COLO668 (cell line): ENCODE measurements at regions not wholly inside any gene's neighbourhood (a gene's known extent, or its start where the extent isn't known, plus 50 kb on each side); places are given as distances from the start of the nearest gene placed in this dataset.

Source experiments
- DNase-seq: peaks from one replicate; lab custom pipeline; 2025; ENCODE audit not compliant: unreplicated experiment; lab: John Stamatoyannopoulos, UW

GRCh38 chr4:24705016-24705753 is 90.2 kb upstream of the SOD3 start:
- DNase-seq: no peak

- no peak for DNase-seq
These were observed 81.8 kb upstream of the SOD3 start for GRCh38 chr4:24713604-24714003.

DNA sequence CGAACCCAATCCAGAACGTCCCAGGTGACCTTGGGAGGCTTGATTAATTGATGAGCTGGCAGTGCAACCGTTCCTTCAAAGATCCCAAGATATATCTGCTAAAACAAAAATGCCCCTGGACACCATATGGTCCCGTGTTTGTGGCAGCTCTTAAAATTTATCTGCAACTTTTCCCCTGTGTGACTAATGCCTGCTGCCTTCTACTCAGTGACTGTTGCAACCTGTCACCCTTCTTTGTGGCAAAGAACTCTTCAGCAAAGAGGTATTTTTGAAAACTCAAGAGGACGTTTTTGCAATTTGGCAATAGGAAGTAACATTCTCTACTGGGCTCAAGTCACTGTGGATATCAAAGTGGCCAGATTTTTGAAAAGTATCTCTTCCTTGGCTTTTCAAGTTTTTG is 75.8 kb upstream of the SOD3 start:
- DNase-seq: no peak

- no peak for DNase-seq
These were observed 74.9 kb upstream of the SOD3 start for GRCh38 chr4:24720436-24720835.

- no peak for DNase-seq
These were observed 74.4 kb upstream of the SOD3 start for GRCh38 chr4:24720979-24721378.

GRCh38 chr4:24722026-24722568 is 73.3 kb upstream of the SOD3 start:
- DNase-seq: no peak

DNA sequence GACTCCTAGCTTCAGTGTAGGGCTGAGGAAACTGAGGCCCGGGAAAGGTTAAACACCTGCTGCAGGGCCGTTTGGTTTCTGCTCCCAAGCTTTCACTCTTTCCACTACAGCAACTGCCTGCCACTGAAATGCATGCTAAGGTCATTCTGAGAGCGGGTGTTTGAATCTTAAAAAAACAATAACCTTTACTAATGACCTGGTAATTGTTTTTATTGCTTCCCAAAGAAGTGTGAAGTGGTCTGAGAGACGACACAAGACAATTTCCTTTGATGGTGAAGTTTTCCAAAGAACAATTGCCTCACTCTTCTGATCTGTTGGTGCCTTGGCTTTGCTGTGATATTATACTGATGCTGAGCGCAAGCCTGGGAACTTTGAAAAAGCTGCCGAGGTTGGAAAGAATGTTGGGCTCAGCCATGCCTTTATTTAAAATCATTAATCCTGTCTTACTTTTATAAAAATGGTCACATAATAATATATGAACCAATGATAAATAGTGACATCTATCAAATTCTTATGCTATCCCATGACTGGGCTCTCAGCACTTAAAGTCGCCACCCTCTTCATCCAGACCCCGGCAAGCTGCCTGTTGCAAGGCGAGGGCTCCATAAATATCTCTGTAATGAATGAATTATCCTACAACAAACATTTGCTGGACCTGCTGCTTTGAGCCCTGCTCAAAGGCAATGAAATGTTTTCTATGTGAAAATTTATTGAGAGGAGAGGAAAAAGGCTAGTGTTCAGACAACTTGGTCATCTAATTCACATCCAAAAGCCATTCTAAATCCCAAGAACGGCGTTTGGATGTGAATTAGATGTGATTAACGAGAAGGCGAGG is 67.8 kb upstream of the SOD3 start:
- DNase-seq: no peak

- DNase-seq: no peak
These were observed 66.1 kb upstream of the SOD3 start for GRCh38 chr4:24729119-24729730.

GRCh38 chr4:24730256-24731001 is 64.9 kb upstream of the SOD3 start:
- no peak for DNase-seq

GRCh38 chr4:24731448-24731847 is 63.9 kb upstream of the SOD3 start:
- no peak for DNase-seq

DNA sequence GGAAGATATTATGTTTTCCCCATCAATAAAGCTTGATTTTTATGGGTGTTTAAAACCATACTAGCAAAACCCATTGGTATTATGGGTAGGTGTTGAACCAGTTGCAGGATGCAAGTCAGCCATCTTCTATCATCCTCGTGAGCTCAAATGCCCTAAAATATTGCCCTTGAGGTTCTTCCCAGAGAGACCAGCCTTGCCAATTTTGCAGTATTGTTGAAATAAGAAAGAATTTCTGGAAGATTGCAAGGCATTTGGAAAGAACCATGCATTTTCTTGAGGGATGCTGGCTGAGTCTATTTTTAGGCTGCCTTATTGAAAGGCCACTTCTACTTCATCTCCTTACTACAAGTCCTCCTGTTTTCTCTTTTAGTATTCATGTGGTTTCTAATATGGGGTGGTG is 60.9 kb upstream of the SOD3 start:
- no peak for DNase-seq

GRCh38 chr4:24736066-24736465 is 59.3 kb upstream of the SOD3 start:
- DNase-seq: no peak

- DNase-seq: no peak
These were observed 53.5 kb upstream of the SOD3 start for GRCh38 chr4:24741910-24742309.

- no peak for DNase-seq
These were observed 53.0 kb upstream of the SOD3 start for GRCh38 chr4:24742335-24742734.

DNA sequence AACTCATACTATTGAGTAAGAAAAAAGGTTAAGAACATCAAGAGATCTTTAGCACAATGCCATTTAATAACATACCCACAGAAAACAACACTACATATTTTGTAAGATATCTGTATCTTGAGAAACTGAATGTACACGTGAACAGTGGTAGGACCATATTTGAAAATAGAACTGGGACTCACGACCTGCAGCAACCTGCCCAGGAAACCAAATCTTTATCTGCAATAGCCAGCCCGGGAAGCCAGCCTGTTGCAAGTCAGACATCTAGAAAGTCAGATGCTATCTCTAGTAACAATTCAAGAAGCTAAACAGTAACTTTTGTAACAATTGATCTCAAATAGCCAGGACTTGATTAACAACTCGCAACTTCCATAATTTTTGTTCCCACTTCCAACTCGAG is 52.6 kb upstream of the SOD3 start:
- no peak for DNase-seq

DNA sequence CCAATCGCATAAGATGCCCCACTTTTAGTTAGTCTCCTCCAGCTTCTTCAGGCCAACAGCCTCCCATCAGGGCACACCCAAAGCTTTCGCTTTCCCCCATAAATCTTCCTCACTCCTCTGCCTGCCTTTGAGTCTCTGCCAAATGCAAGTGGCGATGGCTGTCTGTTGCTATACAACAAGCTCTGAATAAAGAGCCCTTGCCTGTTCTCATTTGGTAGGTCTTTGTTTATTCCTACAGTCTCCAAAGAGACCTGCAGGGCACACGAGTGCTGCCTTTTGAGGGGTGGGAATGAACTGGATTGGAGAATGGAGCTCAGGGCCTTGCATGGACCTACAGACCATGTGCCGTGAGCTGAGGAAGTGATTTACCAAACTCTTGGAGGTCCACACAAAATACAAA is 52.2 kb upstream of the SOD3 start:
- DNase-seq: no peak

DNA sequence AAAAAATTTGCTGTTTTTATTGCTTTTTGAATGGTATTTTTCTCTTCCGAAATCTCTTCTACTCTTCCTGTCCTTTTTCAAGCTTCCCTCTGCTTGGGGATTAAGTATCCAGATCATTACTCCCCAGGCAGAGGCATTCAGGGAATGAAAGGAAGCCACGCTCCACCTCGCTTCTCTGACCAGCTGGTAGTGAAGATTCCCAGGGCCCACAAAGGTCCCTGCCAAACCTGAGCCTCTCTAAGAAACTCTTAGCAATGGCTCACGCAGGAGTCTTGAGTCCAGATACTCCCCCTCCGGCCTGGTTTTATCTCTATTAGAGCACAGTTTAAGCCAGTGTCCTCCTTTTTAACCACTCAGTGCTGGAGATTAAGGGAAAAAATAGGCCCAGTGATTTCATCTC is 51.4 kb upstream of the SOD3 start:
- DNase-seq: no peak

- no peak for DNase-seq
These were observed 50.0 kb upstream of the SOD3 start for GRCh38 chr4:24745172-24745895.
